Activated CD4-positive, alpha-beta memory T cell treated with anti-CD3 and anti-CD28 coated beads, Interleukin-2, amount 10 ng/mL, durations not matched to agents 7 days and 5 days (primary cell): ENCODE measurements at regions not wholly inside any gene's neighbourhood (a gene's known extent, or its start where the extent isn't known, plus 50 kb on each side); places are given as distances from the start of the nearest gene placed in this dataset.

Source experiments
- CTCF ChIA-PET: fragments of 350-600 bp; sonication (Branson Sonifier 250); formaldehyde crosslinking; loops from one replicate; lab custom pipeline; 2021; ENCODE audit warnings: antibody characterized with exemption, inconsistent platforms; lab: Charles Lee
- POLR2A ChIA-PET: fragments of 350-600 bp; sonication (Branson Sonifier 250); formaldehyde crosslinking; loops from one replicate; lab custom pipeline; 2021; ENCODE audit warnings: antibody characterized with exemption; lab: Charles Lee
- DNase-seq: peaks from one replicate; pipeline ENCODE4 v3.0.0-alpha.2; 2020
- H3K27ac Mint-ChIP-seq: one replicate; pipeline ENCODE4 v1.8.0; 2021; ENCODE audit warnings: mild to moderate bottlenecking, mixed read lengths
- H3K27me3 Mint-ChIP-seq: one replicate; pipeline ENCODE4 v1.8.0; 2021; ENCODE audit warnings: mixed read lengths
- H3K36me3 Mint-ChIP-seq: one replicate; pipeline ENCODE4 v1.8.0; 2021; ENCODE audit warnings: low read depth, mixed read lengths
- H3K4me1 Mint-ChIP-seq: one replicate; pipeline ENCODE4 v1.8.0; 2021; ENCODE audit warnings: mixed read lengths
- H3K4me3 Mint-ChIP-seq: one replicate; pipeline ENCODE4 v1.8.0; 2021; ENCODE audit warnings: mild to moderate bottlenecking, mixed read lengths
- H3K9me3 Mint-ChIP-seq: one replicate; pipeline ENCODE4 v1.8.0; 2021; ENCODE audit warnings: mixed read lengths

GRCh38 chr13:68380041-68380973 is 1150.2 kb upstream of the PCDH9 start:
- Mint-ChIP-seq H3K27ac (no peak overlapping the region), H3K27me3 (no peaks in the 10 kb centered on the region), H3K4me1 (no peaks in the 10 kb centered on the region), H3K36me3 (no peaks in the 10 kb centered on the region), H3K4me3 (no peak overlapping the region), H3K9me3 (no peaks in the 10 kb centered on the region)
- CTCF ChIA-PET, result no interaction called here
- DNase-seq, result no peak
- POLR2A ChIA-PET, result no interaction called here

DNA sequence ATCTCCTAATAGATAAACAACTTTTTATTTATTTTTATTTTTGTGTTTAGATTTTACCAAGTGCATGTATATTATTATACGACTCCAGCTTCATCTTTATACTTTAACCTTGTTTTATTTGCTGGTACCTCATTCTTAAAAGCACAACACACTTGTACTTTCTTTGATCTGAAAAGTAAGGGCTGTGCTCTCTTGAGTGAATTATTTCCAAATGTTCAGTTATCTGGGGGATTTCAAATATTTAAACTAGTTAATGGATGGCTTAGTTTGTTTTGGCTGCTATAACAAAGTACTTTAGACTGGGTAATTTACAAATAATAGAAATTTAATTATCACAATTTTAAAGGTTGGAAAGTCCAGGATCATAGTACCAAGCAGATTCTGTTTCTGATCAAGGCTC is 1148.2 kb upstream of the PCDH9 start:
- H3K4me1 Mint-ChIP-seq, result no peaks in the 10 kb centered on the region
- no peaks in the 10 kb centered on the region for H3K27me3 Mint-ChIP-seq
- ChIA-PET POLR2A (no interaction called here), CTCF (no interaction called here)
- no peak for DNase-seq
- no peak overlapping the region for H3K4me3 Mint-ChIP-seq
- H3K36me3 Mint-ChIP-seq, result no peaks in the 10 kb centered on the region
- H3K27ac Mint-ChIP-seq, result no peak overlapping the region
- H3K9me3 Mint-ChIP-seq, result no peaks in the 10 kb centered on the region

- no peaks in the 10 kb centered on the region for H3K36me3 Mint-ChIP-seq
- DNase-seq, result no peak
- no peaks in the 10 kb centered on the region for H3K4me1 Mint-ChIP-seq
- H3K27me3 Mint-ChIP-seq, result no peaks in the 10 kb centered on the region
- no peak overlapping the region for H3K27ac Mint-ChIP-seq
- no peak overlapping the region for H3K4me3 Mint-ChIP-seq
- no peaks in the 10 kb centered on the region for H3K9me3 Mint-ChIP-seq
- ChIA-PET CTCF (no interaction called here), POLR2A (no interaction called here)
Measured at GRCh38 chr13:68375004-68375403, 1144.9 kb upstream of the PCDH9 start.

DNA sequence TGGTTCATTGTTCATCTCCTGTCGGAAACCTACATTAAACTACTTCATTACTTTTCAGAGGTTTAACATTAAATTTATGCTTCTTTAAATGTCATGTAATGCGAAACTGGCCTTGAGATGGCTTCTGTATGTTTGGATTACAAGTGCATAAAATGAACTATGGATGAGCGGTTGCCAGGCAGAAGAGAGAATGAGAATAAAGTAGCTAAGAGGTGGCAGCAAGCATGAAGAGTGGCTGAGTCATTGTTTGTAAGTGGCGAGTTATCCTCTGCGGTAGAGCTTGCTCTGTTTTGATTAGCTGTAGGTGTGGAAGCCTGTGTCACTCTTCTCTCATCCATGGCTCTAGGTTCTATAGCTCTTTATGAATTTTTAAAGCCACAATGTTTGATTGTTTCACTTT is 1139.6 kb upstream of the PCDH9 start:
- H3K27ac Mint-ChIP-seq, result no peak overlapping the region
- ChIA-PET POLR2A (no interaction called here), CTCF (no interaction called here)

DNA sequence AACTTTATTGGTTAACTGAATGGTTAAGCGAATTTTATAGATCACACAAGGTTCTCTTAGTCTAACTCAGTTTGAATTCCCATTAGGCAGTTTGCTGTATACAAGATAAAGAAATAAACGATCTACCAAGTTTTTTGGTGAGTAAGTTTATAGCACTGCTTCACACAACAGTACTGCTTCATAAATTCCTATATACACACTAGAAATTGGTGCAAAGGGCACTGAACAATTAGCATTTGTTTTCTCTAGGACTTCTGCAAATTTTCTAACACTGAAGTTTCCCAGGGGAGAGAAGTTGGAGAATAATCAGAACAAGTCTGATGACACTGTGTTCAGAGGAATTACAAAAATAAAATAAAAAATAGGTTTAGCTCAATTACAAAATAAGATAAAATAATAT is 1138.8 kb upstream of the PCDH9 start:
- DNase-seq, result no peak
- CTCF ChIA-PET, result no interaction called here
- POLR2A ChIA-PET, result no interaction called here
- no peak overlapping the region for H3K4me3 Mint-ChIP-seq
- H3K9me3 Mint-ChIP-seq, result peaks cover 10% of the 10 kb centered on the region
- no peaks in the 10 kb centered on the region for H3K36me3 Mint-ChIP-seq
- H3K4me1 Mint-ChIP-seq, result no peaks in the 10 kb centered on the region
- H3K27me3 Mint-ChIP-seq, result no peaks in the 10 kb centered on the region
- H3K27ac Mint-ChIP-seq, result no peak overlapping the region

More for the DNA sequence above, 1139.6 kb upstream of the PCDH9 start:
- Mint-ChIP-seq H3K4me3 (no peak overlapping the region), H3K9me3 (peaks cover 10% of the 10 kb centered on the region), H3K36me3 (no peaks in the 10 kb centered on the region), H3K27me3 (no peaks in the 10 kb centered on the region), H3K4me1 (no peaks in the 10 kb centered on the region)
- no peak for DNase-seq

DNA sequence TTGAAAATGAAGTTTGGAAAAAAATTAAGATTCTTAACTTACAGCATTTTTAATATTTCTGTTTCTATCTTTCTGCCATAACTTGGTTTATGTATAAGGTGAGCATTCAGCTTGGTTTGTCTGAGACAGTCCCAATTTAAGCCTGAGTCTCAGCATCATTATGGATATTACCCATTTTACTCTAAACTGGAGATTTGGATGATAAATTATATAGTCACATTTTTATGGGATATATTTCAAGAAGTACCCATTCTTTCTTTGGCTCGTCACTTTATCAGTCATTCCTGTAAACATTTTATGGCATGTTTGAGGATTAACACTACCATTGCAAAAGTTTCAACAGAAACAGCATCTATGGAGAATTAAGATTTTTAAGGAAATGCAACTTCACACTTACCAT is 1129.0 kb upstream of the PCDH9 start:
- Mint-ChIP-seq H3K27me3 (no peaks in the 10 kb centered on the region), H3K9me3 (peaks cover 2% of the 10 kb centered on the region), H3K36me3 (no peaks in the 10 kb centered on the region), H3K27ac (no peak overlapping the region), H3K4me1 (no peaks in the 10 kb centered on the region), H3K4me3 (no peak overlapping the region)
- no peak for DNase-seq
- CTCF ChIA-PET, result no interaction called here
- POLR2A ChIA-PET, result no interaction called here

- H3K36me3 Mint-ChIP-seq, result no peaks in the 10 kb centered on the region
- H3K4me3 Mint-ChIP-seq, result no peak overlapping the region
- no peaks in the 10 kb centered on the region for H3K27me3 Mint-ChIP-seq
- no peak for DNase-seq
- no peaks in the 10 kb centered on the region for H3K4me1 Mint-ChIP-seq
- H3K27ac Mint-ChIP-seq, result no peak overlapping the region
- H3K9me3 Mint-ChIP-seq, result peaks cover 2% of the 10 kb centered on the region
- POLR2A ChIA-PET, result no interaction called here
- CTCF ChIA-PET, result no interaction called here
Measured at GRCh38 chr13:68358294-68358705, 1128.2 kb upstream of the PCDH9 start.

DNA sequence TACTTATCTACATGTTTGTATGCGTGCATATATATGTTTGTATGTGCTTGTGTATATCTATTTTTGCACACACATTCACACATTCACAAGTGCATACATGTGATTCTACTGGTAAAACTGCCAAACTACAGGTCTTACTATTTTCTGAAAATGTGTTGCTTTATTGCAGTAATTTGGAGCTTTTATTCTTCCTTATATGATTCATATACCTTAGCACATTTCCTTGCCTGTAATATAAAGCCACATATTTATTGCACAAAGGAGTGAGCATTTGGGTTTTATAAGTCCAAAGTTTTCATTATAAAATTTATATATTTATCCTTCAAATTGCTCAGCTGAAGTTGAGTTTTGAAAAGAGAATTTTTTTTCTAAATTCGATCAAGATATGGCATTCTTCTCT is 1120.4 kb upstream of the PCDH9 start:
- no peaks in the 10 kb centered on the region for H3K36me3 Mint-ChIP-seq
- POLR2A ChIA-PET, result no interaction called here
- DNase-seq, result no peak
- H3K27me3 Mint-ChIP-seq, result no peaks in the 10 kb centered on the region
- CTCF ChIA-PET, result no interaction called here
- no peak overlapping the region for H3K4me3 Mint-ChIP-seq
- no peak overlapping the region for H3K27ac Mint-ChIP-seq
- H3K4me1 Mint-ChIP-seq, result no peaks in the 10 kb centered on the region
- no peaks in the 10 kb centered on the region for H3K9me3 Mint-ChIP-seq

GRCh38 chr13:68347220-68347619 is 1117.1 kb upstream of the PCDH9 start:
- ChIA-PET POLR2A (no interaction called here), CTCF (no interaction called here)
- Mint-ChIP-seq H3K27me3 (no peaks in the 10 kb centered on the region), H3K9me3 (peaks cover 13% of the 10 kb centered on the region), H3K27ac (no peak overlapping the region), H3K36me3 (no peaks in the 10 kb centered on the region), H3K4me3 (no peak overlapping the region), H3K4me1 (no peaks in the 10 kb centered on the region)
- no peak for DNase-seq

DNA sequence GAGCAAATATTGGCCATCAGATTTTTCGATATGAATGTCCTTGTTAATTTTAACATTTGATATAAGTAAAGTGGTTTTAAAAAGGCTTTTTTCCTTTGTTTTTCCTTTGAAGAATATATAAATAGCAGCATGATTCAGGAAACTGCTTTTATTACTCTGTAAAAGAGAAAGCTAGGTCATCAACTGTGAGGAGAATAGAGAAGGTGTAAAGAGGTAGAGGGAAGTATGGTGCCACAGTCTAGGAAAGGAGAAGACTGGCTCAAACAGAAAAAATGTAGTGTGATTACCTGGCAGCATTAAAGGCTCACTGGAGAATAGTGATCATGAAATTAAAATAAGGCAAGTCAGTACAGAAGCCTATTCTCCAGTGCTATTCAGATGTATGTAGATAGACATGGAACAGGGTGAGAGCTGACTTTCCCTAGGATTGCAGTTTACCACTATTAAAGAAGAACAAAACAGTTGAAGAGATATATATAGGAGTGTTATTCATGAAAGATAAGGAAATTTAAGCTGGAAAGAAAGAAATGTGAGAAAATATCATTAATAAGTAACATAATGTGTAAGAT is 1115.9 kb upstream of the PCDH9 start:
- H3K27me3 Mint-ChIP-seq, result no peaks in the 10 kb centered on the region
- peaks cover 19% of the 10 kb centered on the region for H3K9me3 Mint-ChIP-seq
- no peak for DNase-seq
- no peak overlapping the region for H3K27ac Mint-ChIP-seq
- H3K4me1 Mint-ChIP-seq, result no peaks in the 10 kb centered on the region
- ChIA-PET POLR2A (no interaction called here), CTCF (no interaction called here)
- no peak overlapping the region for H3K4me3 Mint-ChIP-seq
- no peaks in the 10 kb centered on the region for H3K36me3 Mint-ChIP-seq

- CTCF ChIA-PET, result no interaction called here
- Mint-ChIP-seq H3K27ac (no peak overlapping the region), H3K9me3 (peaks cover 23% of the 10 kb centered on the region), H3K27me3 (no peaks in the 10 kb centered on the region), H3K4me1 (no peaks in the 10 kb centered on the region), H3K36me3 (no peaks in the 10 kb centered on the region), H3K4me3 (no peak overlapping the region)
- no peak for DNase-seq
- POLR2A ChIA-PET, result no interaction called here
Measured at GRCh38 chr13:68323124-68323523, 1093.0 kb upstream of the PCDH9 start.

GRCh38 chr13:68319384-68319783 is 1089.2 kb upstream of the PCDH9 start:
- H3K27me3 Mint-ChIP-seq, result no peaks in the 10 kb centered on the region
- POLR2A ChIA-PET, result no interaction called here
- H3K4me1 Mint-ChIP-seq, result no peaks in the 10 kb centered on the region
- peaks cover 25% of the 10 kb centered on the region for H3K9me3 Mint-ChIP-seq
- no peak for DNase-seq
- no peaks in the 10 kb centered on the region for H3K36me3 Mint-ChIP-seq
- no peak overlapping the region for H3K27ac Mint-ChIP-seq
- CTCF ChIA-PET, result no interaction called here
- H3K4me3 Mint-ChIP-seq, result no peak overlapping the region

DNA sequence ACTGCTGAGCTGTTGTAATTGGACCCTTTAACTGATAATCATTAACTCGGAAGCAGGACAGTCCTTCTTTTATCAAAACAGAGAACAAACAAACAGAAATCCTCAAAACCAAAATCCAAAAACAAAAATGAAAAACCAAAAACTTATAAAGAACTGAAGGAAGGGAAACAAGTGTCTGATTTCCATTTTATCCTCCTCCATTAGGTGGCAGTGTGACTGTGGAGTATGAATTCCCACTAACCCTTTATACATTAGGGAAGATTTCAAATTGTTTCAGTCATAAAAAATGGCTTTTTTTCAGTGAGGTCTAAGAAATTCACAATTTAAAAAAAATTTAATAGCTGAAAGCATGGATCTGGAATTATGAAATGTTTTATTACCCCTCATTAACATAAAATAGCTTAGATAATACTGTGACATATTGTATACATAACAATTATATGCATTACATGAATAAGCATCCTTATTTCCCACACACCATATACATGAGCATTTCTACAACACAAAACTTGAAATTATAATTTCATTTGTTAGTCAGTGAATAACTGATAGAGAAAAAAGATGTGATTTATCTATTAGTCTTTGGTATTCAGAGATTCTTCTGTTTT is 1074.3 kb upstream of the PCDH9 start:
- Mint-ChIP-seq H3K4me3 (no peak overlapping the region), H3K27ac (no peak overlapping the region), H3K36me3 (no peaks in the 10 kb centered on the region), H3K4me1 (no peaks in the 10 kb centered on the region), H3K27me3 (no peaks in the 10 kb centered on the region), H3K9me3 (peaks cover 3% of the 10 kb centered on the region)
- CTCF ChIA-PET, result no interaction called here
- POLR2A ChIA-PET, result no interaction called here
- DNase-seq, result no peak
